ENCODE measurements at regions not wholly inside any gene's neighbourhood (a gene's known extent, or its start where the extent isn't known, plus 50 kb on each side); places are given as distances from the start of the nearest gene placed in this dataset.

DNA sequence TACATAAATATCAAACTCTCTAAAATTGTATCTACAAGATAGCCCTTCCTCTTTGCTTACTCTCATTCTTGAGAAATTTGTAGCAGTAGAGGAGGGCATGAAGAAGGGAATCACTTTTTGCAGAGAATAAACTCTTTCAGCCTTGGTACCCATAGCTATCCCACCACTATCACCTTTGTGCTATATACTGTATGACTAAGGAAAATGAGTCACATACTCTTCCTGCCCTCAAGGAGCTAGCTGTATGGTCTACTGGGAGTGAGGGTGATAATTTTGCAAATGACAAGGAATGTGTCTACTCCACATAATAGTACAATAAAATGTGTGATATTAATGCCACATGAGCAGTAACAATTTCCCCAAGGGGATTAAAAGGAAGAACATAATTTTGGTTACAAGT lies 184.6 kb upstream of the WSB1 start (continued):
- TF ChIP-seq ILK (tag; IDR thresholded peaks at IDR 0.05; ENCODE audit: borderline replicate concordance, low read depth), result no peak
- no peak for TF ChIP-seq HDAC8 (tag; IDR thresholded peaks at IDR 0.05)
- TF ChIP-seq ELK1 (CRISPR knock-in tag; IDR thresholded peaks at IDR 0.05), result no peak
- 0 out of 3 replicates have a peak, but pooled peaks of 1 of the 2 experiments have one; percentile 14 for TF ChIP-seq CBX3 (IDR thresholded peaks at IDR 0.05; ENCODE audit: borderline replicate concordance in 1 of 2, low read length in 2 of 2)
- TF ChIP-seq ZNF639 (CRISPR knock-in tag; conservative IDR thresholded peaks at IDR 0.05 in 1 of 2, IDR thresholded peaks at IDR 0.05 in 1 of 2), result no peak
- TF ChIP-seq, protein P1, sequence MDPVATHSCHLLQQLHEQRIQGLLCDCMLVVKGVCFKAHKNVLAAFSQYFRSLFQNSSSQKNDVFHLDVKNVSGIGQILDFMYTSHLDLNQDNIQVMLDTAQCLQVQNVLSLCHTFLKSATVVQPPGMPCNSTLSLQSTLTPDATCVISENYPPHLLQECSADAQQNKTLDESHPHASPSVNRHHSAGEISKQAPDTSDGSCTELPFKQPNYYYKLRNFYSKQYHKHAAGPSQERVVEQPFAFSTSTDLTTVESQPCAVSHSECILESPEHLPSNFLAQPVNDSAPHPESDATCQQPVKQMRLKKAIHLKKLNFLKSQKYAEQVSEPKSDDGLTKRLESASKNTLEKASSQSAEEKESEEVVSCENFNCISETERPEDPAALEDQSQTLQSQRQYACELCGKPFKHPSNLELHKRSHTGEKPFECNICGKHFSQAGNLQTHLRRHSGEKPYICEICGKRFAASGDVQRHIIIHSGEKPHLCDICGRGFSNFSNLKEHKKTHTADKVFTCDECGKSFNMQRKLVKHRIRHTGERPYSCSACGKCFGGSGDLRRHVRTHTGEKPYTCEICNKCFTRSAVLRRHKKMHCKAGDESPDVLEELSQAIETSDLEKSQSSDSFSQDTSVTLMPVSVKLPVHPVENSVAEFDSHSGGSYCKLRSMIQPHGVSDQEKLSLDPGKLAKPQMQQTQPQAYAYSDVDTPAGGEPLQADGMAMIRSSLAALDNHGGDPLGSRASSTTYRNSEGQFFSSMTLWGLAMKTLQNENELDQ (CRISPR knock-in tag; IDR thresholded peaks at IDR 0.05; ENCODE audit: borderline replicate concordance), result no peak
- no peak for TF ChIP-seq ZFPM2 (CRISPR knock-in tag; IDR thresholded peaks at IDR 0.05)
- TF ChIP-seq ZNF445 (CRISPR knock-in tag; IDR thresholded peaks at IDR 0.05; ENCODE audit: low read depth), result no peak
- TF ChIP-seq ASH1L (IDR thresholded peaks at IDR 0.05; ENCODE audit: borderline replicate concordance, low read depth, partially characterized antibody), result no peak
- TF ChIP-seq HDAC6 (IDR thresholded peaks at IDR 0.05; ENCODE audit: low read depth, low read length), result no peak
- TF ChIP-seq GTF2A2 (tag; IDR thresholded peaks at IDR 0.05), result no peak
- no peak for TF ChIP-seq ZBTB8A (IDR thresholded peaks at IDR 0.05; ENCODE audit: partially characterized antibody)
- no peak for TF ChIP-seq PRMT5 (CRISPR knock-in tag; IDR thresholded peaks at IDR 0.05)
- no peak for TF ChIP-seq HINFP (tag; conservative IDR thresholded peaks at IDR 0.05; ENCODE audit: low read depth)
- TF ChIP-seq PHB2 (IDR thresholded peaks at IDR 0.05; ENCODE audit: low read depth), result no peak

Data from K562 (cell line).